ENCODE measurements at regions not wholly inside any gene's neighbourhood (a gene's known extent, or its start where the extent isn't known, plus 50 kb on each side); places are given as distances from the start of the nearest gene placed in this dataset.

DNA sequence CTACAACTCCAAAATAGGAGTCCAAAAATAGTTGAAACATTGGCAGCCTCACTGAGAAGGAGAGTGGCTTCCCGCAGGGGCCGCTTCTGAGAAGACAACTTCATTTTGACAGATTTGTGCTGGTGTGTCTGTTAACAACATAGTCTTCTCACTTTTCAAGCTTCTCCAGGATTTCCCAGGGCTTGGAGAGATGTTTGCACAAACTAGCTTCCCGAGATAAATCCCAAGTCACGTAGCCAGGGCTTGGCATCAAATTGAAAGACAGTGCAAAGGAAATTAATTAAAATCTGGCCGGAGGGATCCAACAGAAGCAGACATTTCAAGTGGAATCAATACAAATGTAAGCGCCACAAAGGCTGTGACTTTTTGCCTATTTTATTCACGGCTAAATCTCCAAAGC is 630.2 kb downstream of the DHX35 start:
- no peaks in the 10 kb centered on the region for H3K9me3 Mint-ChIP-seq (ENCODE audit: low read depth)
- H3K27ac Mint-ChIP-seq, result no peak overlapping the region
- peaks cover 2% of the 10 kb centered on the region for H3K4me1 Mint-ChIP-seq (ENCODE audit: low read depth)
- no peak overlapping the region for H3K4me3 Mint-ChIP-seq (ENCODE audit: low read depth)
- DNase-seq (ENCODE audit: low spot score, unreplicated experiment), result no peak
- TF ChIP-seq, protein P1, sequence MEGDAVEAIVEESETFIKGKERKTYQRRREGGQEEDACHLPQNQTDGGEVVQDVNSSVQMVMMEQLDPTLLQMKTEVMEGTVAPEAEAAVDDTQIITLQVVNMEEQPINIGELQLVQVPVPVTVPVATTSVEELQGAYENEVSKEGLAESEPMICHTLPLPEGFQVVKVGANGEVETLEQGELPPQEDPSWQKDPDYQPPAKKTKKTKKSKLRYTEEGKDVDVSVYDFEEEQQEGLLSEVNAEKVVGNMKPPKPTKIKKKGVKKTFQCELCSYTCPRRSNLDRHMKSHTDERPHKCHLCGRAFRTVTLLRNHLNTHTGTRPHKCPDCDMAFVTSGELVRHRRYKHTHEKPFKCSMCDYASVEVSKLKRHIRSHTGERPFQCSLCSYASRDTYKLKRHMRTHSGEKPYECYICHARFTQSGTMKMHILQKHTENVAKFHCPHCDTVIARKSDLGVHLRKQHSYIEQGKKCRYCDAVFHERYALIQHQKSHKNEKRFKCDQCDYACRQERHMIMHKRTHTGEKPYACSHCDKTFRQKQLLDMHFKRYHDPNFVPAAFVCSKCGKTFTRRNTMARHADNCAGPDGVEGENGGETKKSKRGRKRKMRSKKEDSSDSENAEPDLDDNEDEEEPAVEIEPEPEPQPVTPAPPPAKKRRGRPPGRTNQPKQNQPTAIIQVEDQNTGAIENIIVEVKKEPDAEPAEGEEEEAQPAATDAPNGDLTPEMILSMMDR (IDR thresholded peaks at IDR 0.05; ENCODE audit: unreplicated experiment), result no peak
- H3K36me3 Mint-ChIP-seq (ENCODE audit: insufficient read depth), result no peaks in the 10 kb centered on the region
- peaks cover 42% of the 10 kb centered on the region for H3K27me3 Mint-ChIP-seq

DNA sequence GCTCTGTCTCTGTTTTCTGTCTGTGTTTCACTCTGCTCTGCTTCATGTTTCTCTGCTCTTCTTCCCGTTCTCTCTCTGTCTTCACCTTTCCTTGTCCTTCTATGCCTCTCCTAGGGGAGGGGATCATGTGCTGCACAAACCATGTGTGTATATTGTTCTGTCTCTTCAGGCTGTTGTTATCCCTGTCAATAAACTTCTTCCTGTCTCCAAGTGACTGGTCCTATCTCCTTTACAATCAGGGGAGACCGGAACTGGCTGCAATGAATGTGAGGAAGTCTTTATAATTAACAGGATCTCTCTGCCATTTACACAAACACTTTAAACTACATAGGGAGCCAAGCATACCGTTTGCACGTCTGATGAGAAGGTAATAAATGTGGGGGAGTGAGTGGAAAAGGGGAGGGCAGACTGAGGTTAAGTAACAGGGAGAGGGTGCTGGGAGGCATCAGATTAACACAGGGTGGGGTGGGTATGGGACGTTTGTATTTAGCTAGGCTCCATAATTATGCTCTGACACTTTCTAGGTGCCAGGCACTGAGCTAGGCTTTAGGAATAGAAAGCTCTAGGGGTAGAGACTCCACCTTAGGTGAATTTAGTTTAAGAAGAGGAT is 626.1 kb downstream of the DHX35 start:
- H3K4me1 Mint-ChIP-seq (ENCODE audit: low read depth), result peaks cover 2% of the 10 kb centered on the region
- peaks cover 15% of the 10 kb centered on the region for H3K27me3 Mint-ChIP-seq
- H3K9me3 Mint-ChIP-seq (ENCODE audit: low read depth), result peaks cover 2% of the 10 kb centered on the region
- no peak overlapping the region for H3K27ac Mint-ChIP-seq
- TF ChIP-seq, protein P1 (IDR thresholded peaks at IDR 0.05; ENCODE audit: unreplicated experiment), result no peak
- H3K4me3 Mint-ChIP-seq (ENCODE audit: low read depth), result no peak overlapping the region
- no peak for DNase-seq (ENCODE audit: low spot score, unreplicated experiment)
- no peaks in the 10 kb centered on the region for H3K36me3 Mint-ChIP-seq (ENCODE audit: insufficient read depth)

DNA sequence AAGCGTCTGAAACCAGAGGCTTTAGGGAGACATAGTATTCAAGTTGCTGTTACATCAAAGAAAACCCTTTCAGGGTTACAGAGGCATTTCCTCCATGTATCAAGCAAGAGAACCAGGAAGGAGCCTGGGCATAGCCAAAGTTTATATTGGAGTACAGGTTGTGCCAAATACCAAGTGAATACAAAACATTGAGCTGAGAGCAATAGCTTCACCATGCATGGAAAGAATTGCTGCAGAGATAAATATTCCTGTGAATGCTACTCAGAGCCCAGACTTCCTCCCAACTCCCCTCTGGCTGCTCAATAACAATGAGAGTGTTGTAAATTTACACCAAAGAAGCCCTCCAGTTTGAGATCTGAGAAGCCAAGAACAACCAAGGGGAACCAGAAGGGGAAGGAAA is 618.9 kb downstream of the DHX35 start:
- peaks cover 3% of the 10 kb centered on the region for H3K9me3 Mint-ChIP-seq (ENCODE audit: low read depth)
- DNase-seq (ENCODE audit: low spot score, unreplicated experiment), result no peak
- H3K4me1 Mint-ChIP-seq (ENCODE audit: low read depth), result no peaks in the 10 kb centered on the region
- H3K36me3 Mint-ChIP-seq (ENCODE audit: insufficient read depth), result no peaks in the 10 kb centered on the region
- H3K4me3 Mint-ChIP-seq (ENCODE audit: low read depth), result no peak overlapping the region
- H3K27ac Mint-ChIP-seq, result no peak overlapping the region
- H3K27me3 Mint-ChIP-seq, result peaks cover 15% of the 10 kb centered on the region
- TF ChIP-seq, protein P1 (IDR thresholded peaks at IDR 0.05; ENCODE audit: unreplicated experiment), result no peak

DNA sequence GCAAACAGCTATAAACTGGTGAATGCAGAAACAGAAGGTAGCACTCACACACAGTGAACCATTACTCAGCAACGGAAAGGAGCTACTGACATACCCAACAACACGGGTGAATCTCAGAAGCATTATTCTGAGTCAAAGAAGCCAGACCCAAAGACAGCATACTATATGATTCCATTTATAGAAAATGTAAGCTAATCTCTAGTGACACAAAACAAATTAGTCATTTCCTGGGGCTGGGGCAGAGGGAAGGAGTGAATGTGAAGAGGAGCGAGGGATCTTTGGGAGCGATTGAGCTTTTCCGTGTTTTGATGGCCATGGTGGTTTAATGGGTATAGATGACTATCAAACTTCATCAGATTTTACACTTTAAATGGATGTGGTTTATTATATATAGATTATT is 614.6 kb downstream of the DHX35 start:
- Mint-ChIP-seq H3K27ac (no peak overlapping the region), H3K4me1 (ENCODE audit: low read depth) (no peaks in the 10 kb centered on the region), H3K9me3 (ENCODE audit: low read depth) (peaks cover 3% of the 10 kb centered on the region), H3K36me3 (ENCODE audit: insufficient read depth) (no peaks in the 10 kb centered on the region), H3K4me3 (ENCODE audit: low read depth) (no peak overlapping the region), H3K27me3 (peaks cover 15% of the 10 kb centered on the region)
- no peak for DNase-seq (ENCODE audit: low spot score, unreplicated experiment)
- TF ChIP-seq, protein P1 (IDR thresholded peaks at IDR 0.05; ENCODE audit: unreplicated experiment), result no peak

GRCh38 chr20:39574061-39574460 is 611.9 kb downstream of the DHX35 start:
- peaks cover 3% of the 10 kb centered on the region for H3K9me3 Mint-ChIP-seq (ENCODE audit: low read depth)

More at GRCh38 chr20:39574061-39574460, 611.9 kb downstream of the DHX35 start:
- H3K4me3 Mint-ChIP-seq (ENCODE audit: low read depth), result no peak overlapping the region
- no peaks in the 10 kb centered on the region for H3K4me1 Mint-ChIP-seq (ENCODE audit: low read depth)
- H3K27me3 Mint-ChIP-seq, result peaks cover 2% of the 10 kb centered on the region
- H3K36me3 Mint-ChIP-seq (ENCODE audit: insufficient read depth), result no peaks in the 10 kb centered on the region
- no peak overlapping the region for H3K27ac Mint-ChIP-seq
- DNase-seq (ENCODE audit: low spot score, unreplicated experiment), result no peak
- TF ChIP-seq, protein P1 (IDR thresholded peaks at IDR 0.05; ENCODE audit: unreplicated experiment), result no peak

Data from progenitor cell of endocrine pancreas (in vitro differentiated cells).